ENCODE measurements at regions not wholly inside any gene's neighbourhood (a gene's known extent, or its start where the extent isn't known, plus 50 kb on each side); places are given as distances from the start of the nearest gene placed in this dataset.

DNA sequence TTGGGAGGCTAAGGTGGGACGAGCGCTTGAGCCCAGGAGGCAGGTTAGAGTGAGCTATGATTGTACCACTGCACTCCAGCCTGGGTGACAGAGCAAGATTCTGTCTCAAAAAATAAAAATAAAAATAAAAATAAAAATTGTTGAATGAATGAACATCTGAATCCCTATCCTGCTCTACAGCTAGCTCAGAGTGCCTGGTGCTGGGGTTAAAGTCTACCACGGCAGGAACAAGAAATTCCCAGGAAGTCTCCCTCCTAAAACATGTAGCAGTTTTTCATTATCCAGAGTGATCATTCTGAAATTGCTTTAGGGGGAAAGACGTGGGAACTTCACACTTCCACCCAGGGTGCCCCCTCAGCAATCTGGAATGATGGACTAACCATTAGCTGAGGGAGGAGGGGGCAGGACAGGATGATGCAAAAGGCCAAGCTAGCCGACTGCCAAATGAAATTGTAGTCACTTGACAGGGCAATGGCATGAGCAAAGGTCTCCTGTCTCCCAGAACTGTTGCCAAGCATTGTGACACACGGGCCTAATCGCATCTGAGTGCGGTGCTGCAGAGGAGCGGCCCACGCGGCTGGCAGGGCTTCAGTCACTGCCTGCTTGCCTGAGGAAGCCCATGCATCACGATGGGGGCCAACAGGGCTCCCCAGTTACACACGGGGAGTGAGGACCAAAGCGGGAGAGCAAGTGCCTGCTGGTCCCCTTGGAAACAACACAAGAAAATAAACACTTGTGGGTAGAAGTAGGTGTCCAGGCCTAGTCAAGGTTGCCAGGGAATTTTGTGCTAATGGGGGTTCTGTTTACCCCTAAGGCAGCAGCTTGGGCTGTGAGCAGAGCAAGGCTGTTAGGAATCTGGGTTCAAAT, 85.7 kb downstream of the NENF start:
- Histone ChIP-seq H3K27me3 (ENCODE audit: control insufficient read depth in 3 of 3, insufficient read depth in 3 of 3, low read length in 3 of 3) (peaks cover 0 to 17% (median 10%) of the 10 kb centered on the region in 3 donors), H3K9me3 (ENCODE audit: control insufficient read depth in 2 of 2, insufficient read depth in 1 of 2, low read depth in 1 of 2, low read length in 1 of 2) (no peaks in the 10 kb centered on the region), H3K36me3 (ENCODE audit: control insufficient read depth in 3 of 3, insufficient read depth in 2 of 3, low read depth in 1 of 3, low read length in 3 of 3) (no peaks in the 10 kb centered on the region), H3K27ac (ENCODE audit: low read depth in 1 of 3, low read length in 2 of 3) (peak overlapping the region; percentile 63 to 97 (median 86)), H3K4me1 (ENCODE audit: control insufficient read depth in 3 of 3, insufficient read depth in 2 of 3, low read depth in 1 of 3, low read length in 2 of 3) (peaks cover 2 to 36% (median 10%) of the 10 kb centered on the region in 3 donors), H3K4me3 (ENCODE audit: low read depth in 1 of 3, low read length in 3 of 3) (no peak overlapping the region)
- WGBS, 3 donors = 25 to 48% (median 31%) methylated on average over 14 of the region's 14 CpGs
- FAIRE-seq (no peak), DNase-seq (peak; percentile 95 to 97)

DNA sequence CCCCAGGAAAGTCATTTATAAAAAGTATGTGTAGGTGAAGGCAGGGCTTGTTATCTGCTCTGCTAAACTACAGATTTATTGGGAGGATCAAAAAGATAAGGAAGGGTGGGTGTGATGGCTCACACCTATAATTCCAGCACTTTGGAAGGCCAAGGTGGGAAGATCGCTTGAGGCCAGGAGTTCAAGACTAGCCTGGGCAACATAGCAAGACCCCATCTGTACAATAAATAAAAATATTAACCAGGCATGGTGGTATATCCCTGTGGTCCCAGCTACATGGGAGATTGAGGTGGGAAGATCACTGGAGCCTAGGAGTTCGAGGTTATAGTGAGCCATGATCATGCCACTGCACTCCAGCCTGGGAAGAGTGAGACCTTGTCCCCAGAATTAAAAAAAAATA, 86.4 kb downstream of the NENF start:
- H3K4me1 ChIP-seq (ENCODE audit: control insufficient read depth in 3 of 3, insufficient read depth in 2 of 3, low read depth in 1 of 3, low read length in 2 of 3) = peaks cover 0 to 30% (median 5%) of the 10 kb centered on the region in 3 donors
- FAIRE-seq = no peak
- H3K36me3 ChIP-seq (ENCODE audit: control insufficient read depth in 3 of 3, insufficient read depth in 2 of 3, low read depth in 1 of 3, low read length in 3 of 3) = no peaks in the 10 kb centered on the region
- peak overlapping the region; percentile 50 to 97 (median 86) for H3K27ac ChIP-seq (ENCODE audit: low read depth in 1 of 3, low read length in 2 of 3)
- 45 to 71% (median 63%) methylated on average over 2 of the region's 2 CpGs for WGBS, 3 donors
- no peaks in the 10 kb centered on the region for H3K9me3 ChIP-seq (ENCODE audit: control insufficient read depth in 2 of 2, insufficient read depth in 1 of 2, low read depth in 1 of 2, low read length in 1 of 2)
- DNase-seq = no peak
- H3K27me3 ChIP-seq (ENCODE audit: control insufficient read depth in 3 of 3, insufficient read depth in 3 of 3, low read length in 3 of 3) = peaks cover 0 to 10% (median 3%) of the 10 kb centered on the region in 3 donors
- no peak overlapping the region for H3K4me3 ChIP-seq (ENCODE audit: low read depth in 1 of 3, low read length in 3 of 3)

DNA sequence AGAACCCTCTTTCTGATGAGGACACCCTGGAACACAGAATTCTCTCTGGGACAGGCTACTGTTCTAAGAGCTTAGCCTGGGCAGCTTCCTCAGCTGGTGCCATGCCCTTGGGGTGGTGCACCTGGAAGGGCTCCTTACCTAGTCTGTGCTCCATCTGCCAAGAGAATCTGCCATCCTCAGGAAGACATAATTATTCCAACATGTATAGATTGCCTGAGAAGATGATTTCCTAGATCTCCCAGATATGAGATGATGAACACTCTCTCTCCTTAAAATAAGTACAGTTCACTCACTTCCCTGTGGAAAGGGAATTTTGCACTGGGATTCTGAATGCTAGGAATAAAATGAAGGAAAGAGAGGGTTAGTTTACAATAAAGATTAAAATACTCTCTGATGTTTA, 87.6 kb downstream of the NENF start:
- DNase-seq (no peak), FAIRE-seq (no peak)
- Histone ChIP-seq H3K4me1 (ENCODE audit: control insufficient read depth in 3 of 3, insufficient read depth in 2 of 3, low read depth in 1 of 3, low read length in 2 of 3) (peaks cover 0 to 20% (median 0%) of the 10 kb centered on the region in 3 donors), H3K9me3 (ENCODE audit: control insufficient read depth in 2 of 2, insufficient read depth in 1 of 2, low read depth in 1 of 2, low read length in 1 of 2) (no peaks in the 10 kb centered on the region), H3K27ac (ENCODE audit: low read depth in 1 of 3, low read length in 2 of 3) (no peak overlapping the region), H3K27me3 (ENCODE audit: control insufficient read depth in 3 of 3, insufficient read depth in 3 of 3, low read length in 3 of 3) (peaks cover 0 to 3% (median 3%) of the 10 kb centered on the region in 3 donors), H3K36me3 (ENCODE audit: control insufficient read depth in 3 of 3, insufficient read depth in 2 of 3, low read depth in 1 of 3, low read length in 3 of 3) (no peaks in the 10 kb centered on the region), H3K4me3 (ENCODE audit: low read depth in 1 of 3, low read length in 3 of 3) (no peak overlapping the region)

GRCh38 chr1:212520746-212521145, 87.8 kb upstream of the ATF3 start:
- no peak overlapping the region for H3K27ac ChIP-seq (ENCODE audit: low read depth in 1 of 3, low read length in 2 of 3)
- peaks cover 0 to 3% (median under 1%) of the 10 kb centered on the region in 3 donors for H3K27me3 ChIP-seq (ENCODE audit: control insufficient read depth in 3 of 3, insufficient read depth in 3 of 3, low read length in 3 of 3)
- FAIRE-seq (no peak), DNase-seq (peak; percentile 67 to 73)
- no peak overlapping the region for H3K4me3 ChIP-seq (ENCODE audit: low read depth in 1 of 3, low read length in 3 of 3)
- H3K36me3 ChIP-seq (ENCODE audit: control insufficient read depth in 3 of 3, insufficient read depth in 2 of 3, low read depth in 1 of 3, low read length in 3 of 3) = no peaks in the 10 kb centered on the region
- WGBS, 3 donors = 35 to 57% (median 48%) methylated on average over 5 of the region's 5 CpGs
- peaks cover 0 to 20% (median 0%) of the 10 kb centered on the region in 3 donors for H3K4me1 ChIP-seq (ENCODE audit: control insufficient read depth in 3 of 3, insufficient read depth in 2 of 3, low read depth in 1 of 3, low read length in 2 of 3)
- H3K9me3 ChIP-seq (ENCODE audit: control insufficient read depth in 2 of 2, insufficient read depth in 1 of 2, low read depth in 1 of 2, low read length in 1 of 2) = no peaks in the 10 kb centered on the region

DNA sequence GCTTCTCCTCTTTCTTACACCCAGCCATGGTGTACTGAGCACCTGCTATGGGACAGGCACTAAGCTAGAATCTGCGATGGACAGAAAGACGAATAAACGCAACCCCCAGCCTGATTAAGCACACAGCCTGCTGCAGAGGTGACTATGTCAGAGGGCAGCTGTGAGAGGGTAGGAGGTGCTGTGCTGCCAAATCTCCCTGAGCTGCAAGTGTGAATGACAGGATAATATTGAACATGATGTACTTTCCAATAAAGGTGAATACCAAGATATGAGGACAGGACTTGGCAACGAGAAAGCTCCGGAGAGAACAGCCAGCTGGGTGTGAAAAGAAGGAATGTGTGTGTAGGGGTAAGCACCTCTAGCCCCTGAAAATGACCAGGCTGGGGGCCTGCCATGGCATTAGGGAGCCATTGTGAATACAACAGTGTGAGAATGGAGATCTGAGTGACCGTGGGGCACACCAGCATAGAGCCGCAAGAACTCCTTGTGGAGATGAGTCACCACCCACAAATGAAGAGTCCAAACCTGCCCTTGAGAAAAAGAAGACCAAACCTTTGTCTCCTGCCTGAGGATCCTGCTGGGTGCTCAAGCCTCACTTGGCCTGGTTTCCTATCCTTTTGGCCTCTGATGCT, 83.0 kb upstream of the ATF3 start:
- no peak for FAIRE-seq
- no peaks in the 10 kb centered on the region for H3K36me3 ChIP-seq (ENCODE audit: control insufficient read depth in 3 of 3, insufficient read depth in 2 of 3, low read depth in 1 of 3, low read length in 3 of 3)

DNA sequence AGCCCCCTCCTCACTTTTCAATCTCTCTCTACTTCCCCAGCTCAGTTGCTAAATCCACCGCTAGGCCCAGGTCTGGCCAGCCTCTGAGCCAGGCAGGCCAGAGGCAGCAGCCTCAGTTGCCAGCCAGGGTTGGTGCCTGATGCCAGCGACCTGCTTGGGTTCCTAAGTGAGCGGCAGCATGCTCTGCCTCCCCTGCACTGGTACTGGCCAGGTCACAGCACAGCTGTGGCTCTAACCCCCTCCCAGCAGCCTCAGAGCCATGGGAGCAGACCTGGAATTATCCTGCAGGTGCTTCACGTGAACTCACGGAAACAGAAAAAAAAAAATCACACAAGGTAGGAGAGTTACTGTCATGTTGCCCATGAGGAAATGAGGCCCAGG, 82.5 kb upstream of the ATF3 start:
- no peak overlapping the region for H3K27ac ChIP-seq (ENCODE audit: low read depth in 1 of 3, low read length in 2 of 3)
- H3K4me3 ChIP-seq (ENCODE audit: low read depth in 1 of 3, low read length in 3 of 3) = no peak overlapping the region
- H3K27me3 ChIP-seq (ENCODE audit: control insufficient read depth in 3 of 3, insufficient read depth in 3 of 3, low read length in 3 of 3) = peaks cover 0 to 2% (median 0%) of the 10 kb centered on the region in 3 donors
- 78 to 89% (median 81%) methylated on average over 5 of the region's 5 CpGs for WGBS, 3 donors
- DNase-seq = no peak
- no peaks in the 10 kb centered on the region for H3K4me1 ChIP-seq (ENCODE audit: control insufficient read depth in 3 of 3, insufficient read depth in 2 of 3, low read depth in 1 of 3, low read length in 2 of 3)
- no peaks in the 10 kb centered on the region for H3K36me3 ChIP-seq (ENCODE audit: control insufficient read depth in 3 of 3, insufficient read depth in 2 of 3, low read depth in 1 of 3, low read length in 3 of 3)
- FAIRE-seq = no peak
- no peaks in the 10 kb centered on the region for H3K9me3 ChIP-seq (ENCODE audit: control insufficient read depth in 2 of 2, insufficient read depth in 1 of 2, low read depth in 1 of 2, low read length in 1 of 2)

More for the DNA sequence above, 83.0 kb upstream of the ATF3 start:
- H3K4me1 ChIP-seq (ENCODE audit: control insufficient read depth in 3 of 3, insufficient read depth in 2 of 3, low read depth in 1 of 3, low read length in 2 of 3) = no peaks in the 10 kb centered on the region
- 81 to 90% (median 84%) methylated on average over 7 of the region's 7 CpGs for WGBS, 3 donors
- no peak overlapping the region for H3K4me3 ChIP-seq (ENCODE audit: low read depth in 1 of 3, low read length in 3 of 3)
- H3K27me3 ChIP-seq (ENCODE audit: control insufficient read depth in 3 of 3, insufficient read depth in 3 of 3, low read length in 3 of 3) = peaks cover 0 to 2% (median 0%) of the 10 kb centered on the region in 3 donors
- no peaks in the 10 kb centered on the region for H3K9me3 ChIP-seq (ENCODE audit: control insufficient read depth in 2 of 2, insufficient read depth in 1 of 2, low read depth in 1 of 2, low read length in 1 of 2)
- H3K27ac ChIP-seq (ENCODE audit: low read depth in 1 of 3, low read length in 2 of 3) = no peak overlapping the region
- no peak for DNase-seq

- Histone ChIP-seq H3K27me3 (ENCODE audit: control insufficient read depth in 3 of 3, insufficient read depth in 3 of 3, low read length in 3 of 3) (peaks cover 0 to 2% (median 0%) of the 10 kb centered on the region in 3 donors), H3K9me3 (ENCODE audit: control insufficient read depth in 2 of 2, insufficient read depth in 1 of 2, low read depth in 1 of 2, low read length in 1 of 2) (no peaks in the 10 kb centered on the region), H3K27ac (ENCODE audit: low read depth in 1 of 3, low read length in 2 of 3) (no peak overlapping the region), H3K4me3 (ENCODE audit: low read depth in 1 of 3, low read length in 3 of 3) (no peak overlapping the region), H3K4me1 (ENCODE audit: control insufficient read depth in 3 of 3, insufficient read depth in 2 of 3, low read depth in 1 of 3, low read length in 2 of 3) (no peaks in the 10 kb centered on the region), H3K36me3 (ENCODE audit: control insufficient read depth in 3 of 3, insufficient read depth in 2 of 3, low read depth in 1 of 3, low read length in 3 of 3) (no peaks in the 10 kb centered on the region)
- FAIRE-seq (no peak), DNase-seq (no peak)
- WGBS, 3 donors = 85 to 91% (median 87%) methylated on average over 1 of the region's 1 CpG
Measured at GRCh38 chr1:212528501-212528900, 80.1 kb upstream of the ATF3 start.

- FAIRE-seq (no peak), DNase-seq (no peak)
- Histone ChIP-seq H3K27me3 (ENCODE audit: control insufficient read depth in 3 of 3, insufficient read depth in 3 of 3, low read length in 3 of 3) (peaks cover 0 to 2% (median 0%) of the 10 kb centered on the region in 3 donors), H3K4me1 (ENCODE audit: control insufficient read depth in 3 of 3, insufficient read depth in 2 of 3, low read depth in 1 of 3, low read length in 2 of 3) (no peaks in the 10 kb centered on the region), H3K36me3 (ENCODE audit: control insufficient read depth in 3 of 3, insufficient read depth in 2 of 3, low read depth in 1 of 3, low read length in 3 of 3) (no peaks in the 10 kb centered on the region), H3K27ac (ENCODE audit: low read depth in 1 of 3, low read length in 2 of 3) (no peak overlapping the region), H3K4me3 (ENCODE audit: low read depth in 1 of 3, low read length in 3 of 3) (no peak overlapping the region), H3K9me3 (ENCODE audit: control insufficient read depth in 2 of 2, insufficient read depth in 1 of 2, low read depth in 1 of 2, low read length in 1 of 2) (no peaks in the 10 kb centered on the region)
- WGBS, 3 donors = 79 to 84% (median 81%) methylated on average over 6 of the region's 6 CpGs
Measured at GRCh38 chr1:212529211-212529741, 79.3 kb upstream of the ATF3 start.

All from small intestine (tissue), 7 donors.